GM21786 (cell line): ENCODE measurements at regions not wholly inside any gene's neighbourhood (a gene's known extent, or its start where the extent isn't known, plus 50 kb on each side); places are given as distances from the start of the nearest gene placed in this dataset.

Experiments
- ATAC-seq: cut with Tn5 transposase; IDR thresholded peaks from one replicate; pipeline ENCODE4 v1.9.1; 2021; ENCODE audit not compliant: unreplicated experiment

- ATAC-seq: no peak
Observed at GRCh38 chr2:45256173-45256866, 247.1 kb upstream of the SIX2 start.

DNA sequence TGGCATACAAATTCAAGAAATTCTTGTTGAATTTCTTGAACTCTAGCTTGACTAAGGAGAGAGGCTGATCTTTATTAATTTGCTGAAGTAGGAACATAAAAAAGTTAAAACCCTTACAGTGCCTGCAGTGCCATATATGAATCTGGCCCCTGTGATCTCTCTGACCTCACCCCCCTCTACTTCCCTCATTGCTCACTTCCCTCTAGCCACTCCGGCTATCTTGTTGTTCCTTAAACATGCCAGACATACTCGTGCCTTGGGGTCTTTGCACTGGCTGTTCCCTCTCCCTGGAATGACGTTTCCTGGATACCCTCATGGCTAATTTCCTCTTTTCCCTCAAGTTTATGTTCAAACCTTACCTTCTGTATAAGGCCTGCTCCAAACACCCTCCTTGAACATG lies 246.3 kb upstream of the SIX2 start:
- ATAC-seq: no peak

GRCh38 chr2:45254025-45254424 lies 244.8 kb upstream of the SIX2 start:
- no peak for ATAC-seq

DNA sequence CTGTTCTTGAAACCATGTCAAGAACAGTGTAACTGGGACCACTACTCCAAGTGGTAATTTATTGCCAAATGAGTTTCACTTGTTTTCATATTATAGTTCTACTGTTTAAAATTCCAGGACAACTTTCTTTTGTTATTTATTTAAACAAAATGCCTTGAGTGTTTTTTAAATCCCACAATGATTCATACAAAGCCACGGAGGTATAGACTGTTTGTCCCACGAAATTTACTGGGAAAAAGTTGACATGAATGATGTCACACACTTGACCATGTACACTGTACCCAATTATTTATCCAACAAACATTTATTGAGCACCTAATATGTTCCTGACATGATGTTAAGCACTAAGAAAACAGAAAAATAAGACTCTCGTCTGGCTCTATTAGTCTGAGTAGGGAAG lies 243.9 kb upstream of the SIX2 start:
- no peak for ATAC-seq

DNA sequence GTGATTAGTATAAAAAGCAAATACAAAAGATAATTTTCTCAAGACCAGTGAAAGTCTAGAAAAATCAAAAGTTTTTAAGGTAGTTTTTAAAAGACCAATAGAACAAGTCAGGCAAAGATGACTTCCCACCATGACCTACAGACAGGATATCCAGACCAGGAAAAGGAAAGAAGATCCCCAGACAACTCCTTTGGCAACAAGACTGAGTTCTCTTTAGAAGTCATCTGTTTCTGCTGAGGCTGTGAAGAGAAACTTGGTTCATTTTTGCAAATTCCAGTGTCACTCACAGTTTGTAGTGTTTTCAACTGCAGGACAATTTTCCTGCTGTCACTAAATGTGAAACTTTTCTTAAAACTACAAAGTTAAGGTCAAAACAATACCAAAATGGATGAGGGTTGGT lies 240.9 kb upstream of the SIX2 start:
- no peak for ATAC-seq

- no peak for ATAC-seq
Observed at GRCh38 chr2:45248214-45248613, 239.0 kb upstream of the SIX2 start.

- ATAC-seq: no peak
Observed at GRCh38 chr2:45244928-45245327, 235.7 kb upstream of the SIX2 start.

GRCh38 chr2:45242161-45242741 lies 233.0 kb upstream of the SIX2 start:
- no peak for ATAC-seq

DNA sequence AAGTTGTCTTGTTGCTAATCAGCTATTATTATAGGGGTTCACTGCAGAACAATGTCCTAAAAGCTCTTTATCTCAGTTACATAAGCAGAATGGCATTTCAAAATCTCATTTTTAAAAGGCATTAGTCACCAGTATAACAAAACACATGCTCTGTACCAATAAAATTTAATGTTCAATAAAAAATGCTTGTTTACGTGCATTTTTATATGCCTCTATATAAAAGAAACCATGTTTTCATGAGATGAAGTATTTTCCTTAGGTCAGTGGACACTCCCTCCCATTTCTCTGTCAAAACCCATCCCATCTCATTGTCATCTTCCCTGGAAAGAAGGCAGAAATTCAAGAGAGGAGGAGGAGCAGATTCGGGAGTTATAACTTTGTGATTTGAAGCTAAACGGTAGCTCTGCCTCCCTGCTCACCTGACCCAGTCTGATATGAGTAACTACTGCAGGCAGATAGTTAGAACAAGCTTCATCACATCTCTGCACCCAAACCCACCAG lies 231.9 kb upstream of the SIX2 start:
- ATAC-seq: no peak

- no peak for ATAC-seq
Observed at GRCh38 chr2:45237850-45238542, 228.7 kb upstream of the SIX2 start.

DNA sequence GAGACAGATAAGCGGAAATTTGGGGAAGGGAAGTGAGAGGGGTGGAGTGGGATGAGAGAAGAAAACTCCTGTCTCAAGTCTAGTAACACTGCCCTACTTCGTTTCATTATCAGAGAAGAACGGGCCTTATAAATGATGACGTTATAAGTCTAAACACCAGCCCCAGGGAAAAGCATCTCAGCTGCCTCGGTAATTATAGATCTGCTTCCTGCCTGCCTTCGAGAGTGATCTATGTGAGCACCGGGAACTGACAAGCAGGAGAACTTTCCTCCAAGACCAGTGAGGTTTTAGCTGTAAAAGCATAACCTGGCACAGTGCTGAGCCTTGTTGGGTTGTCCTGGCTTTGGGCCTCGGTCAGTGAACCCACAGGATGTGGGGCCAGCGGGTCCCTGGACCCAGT lies 227.9 kb upstream of the SIX2 start:
- ATAC-seq: no peak

DNA sequence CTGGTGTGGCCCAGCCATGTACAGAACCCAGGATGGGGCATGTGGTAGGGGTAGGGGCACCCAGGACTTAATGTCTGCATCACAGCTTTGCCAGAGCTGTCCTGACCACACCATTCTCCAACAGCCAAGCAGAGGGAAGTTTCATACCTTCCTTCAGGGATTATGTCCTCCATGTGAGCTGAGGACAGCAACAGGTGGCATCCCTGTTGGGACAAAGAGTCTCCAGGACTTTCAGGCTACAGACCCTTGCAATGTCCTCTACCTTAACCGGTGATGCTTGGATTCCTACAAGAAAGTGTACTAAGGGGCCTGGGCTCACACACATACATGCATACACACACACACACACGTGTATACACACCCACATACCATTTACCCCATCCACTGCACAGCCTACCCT lies 227.0 kb upstream of the SIX2 start:
- no peak for ATAC-seq

DNA sequence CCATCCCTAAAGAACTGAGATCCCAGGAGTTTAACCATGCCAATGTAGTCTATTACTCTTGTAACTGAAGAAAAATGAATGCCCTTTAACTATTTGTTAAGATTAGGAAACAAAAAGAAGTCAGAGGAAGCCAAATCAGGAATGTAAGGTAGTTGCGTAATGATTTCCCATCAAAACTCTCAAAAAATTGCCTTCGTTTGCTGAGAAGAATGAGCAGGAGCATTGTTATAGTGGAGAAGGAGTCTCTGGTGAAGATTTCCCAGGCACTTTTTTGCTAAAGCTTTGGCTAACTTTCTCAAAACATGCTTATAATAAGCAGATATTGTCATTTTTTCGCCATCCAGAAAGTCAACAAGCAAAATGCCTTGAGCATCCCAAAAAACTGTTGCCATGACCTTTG lies 224.0 kb upstream of the SIX2 start:
- ATAC-seq: no peak

GRCh38 chr2:45232818-45233217 lies 223.6 kb upstream of the SIX2 start:
- no peak for ATAC-seq

DNA sequence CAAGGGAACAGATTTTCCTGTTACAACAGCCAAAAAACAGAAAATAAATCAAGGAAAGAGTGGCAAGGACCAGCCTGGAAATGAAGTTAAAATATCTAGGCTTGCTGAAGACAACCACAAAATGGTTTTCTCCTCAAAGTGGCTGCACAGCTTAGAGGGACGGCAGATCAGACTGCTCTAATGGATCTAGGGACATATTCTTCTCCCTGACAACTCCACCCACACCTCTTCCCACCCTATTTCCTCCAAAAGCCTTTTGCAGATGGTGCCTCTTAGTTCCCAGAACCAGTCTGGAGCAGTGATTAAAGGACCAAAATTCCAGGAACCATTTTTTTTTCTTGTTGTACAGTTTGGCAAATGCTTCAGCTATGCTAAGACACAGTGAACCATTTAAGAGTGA lies 220.2 kb upstream of the SIX2 start:
- ATAC-seq: no peak

DNA sequence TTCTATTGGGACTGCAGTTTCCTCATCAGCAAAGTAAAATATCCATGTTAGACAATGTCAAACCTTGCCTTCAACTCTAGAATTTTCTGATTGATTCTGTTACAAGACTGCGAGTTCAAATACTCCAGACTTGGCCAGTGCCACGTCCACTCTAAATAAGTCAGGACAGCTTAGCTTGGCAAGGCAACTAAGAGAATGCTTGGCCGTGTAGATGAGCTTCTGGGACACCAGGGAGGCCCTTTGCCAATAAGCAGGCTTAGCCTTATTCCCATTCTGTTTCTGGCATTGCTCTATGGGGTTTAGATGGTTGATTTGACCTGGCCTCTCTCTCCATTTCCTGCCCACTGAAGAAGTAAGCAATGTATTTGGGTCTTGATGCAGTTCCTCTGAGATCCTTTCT lies 218.1 kb upstream of the SIX2 start:
- no peak for ATAC-seq

DNA sequence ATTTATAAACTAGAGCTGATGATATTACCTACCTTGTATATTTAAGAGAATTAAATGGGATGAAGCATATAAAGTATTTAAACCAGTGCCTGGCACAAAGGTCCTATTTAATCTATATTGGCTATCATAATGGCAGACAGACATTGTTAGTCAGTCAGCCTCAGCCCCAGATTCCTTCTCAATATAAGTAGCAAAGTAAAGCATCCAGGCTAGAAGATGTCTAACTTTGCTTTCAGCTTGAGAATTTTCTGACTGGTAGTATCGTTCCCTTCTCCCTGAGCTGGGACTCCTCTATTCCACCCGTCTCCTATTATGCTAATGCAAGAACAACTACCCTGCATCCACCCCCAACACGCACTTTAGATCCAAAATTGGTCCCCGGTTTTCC lies 215.7 kb upstream of the SIX2 start:
- ATAC-seq: no peak

GRCh38 chr2:45224321-45224992 lies 215.2 kb upstream of the SIX2 start:
- ATAC-seq: no peak

DNA sequence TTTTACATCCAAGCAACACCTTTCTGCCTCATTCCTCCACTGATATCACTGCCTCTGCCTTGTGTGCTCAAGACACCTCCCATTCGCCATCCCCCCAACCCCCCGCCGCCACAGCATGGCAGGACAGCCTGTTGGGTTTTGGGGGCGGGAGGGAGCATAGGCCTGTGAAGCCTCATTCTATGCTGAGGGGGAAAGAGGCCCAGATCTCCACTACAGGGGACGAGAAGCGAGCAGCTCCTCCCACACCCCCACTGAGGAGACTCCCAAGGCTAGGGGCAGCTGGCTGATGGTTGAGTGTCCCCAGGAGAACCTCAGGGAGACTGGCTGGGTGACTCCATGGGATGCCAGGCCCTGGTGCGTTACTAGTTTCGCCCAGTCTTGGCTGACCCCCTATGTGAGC lies 214.3 kb upstream of the SIX2 start:
- no peak for ATAC-seq

DNA sequence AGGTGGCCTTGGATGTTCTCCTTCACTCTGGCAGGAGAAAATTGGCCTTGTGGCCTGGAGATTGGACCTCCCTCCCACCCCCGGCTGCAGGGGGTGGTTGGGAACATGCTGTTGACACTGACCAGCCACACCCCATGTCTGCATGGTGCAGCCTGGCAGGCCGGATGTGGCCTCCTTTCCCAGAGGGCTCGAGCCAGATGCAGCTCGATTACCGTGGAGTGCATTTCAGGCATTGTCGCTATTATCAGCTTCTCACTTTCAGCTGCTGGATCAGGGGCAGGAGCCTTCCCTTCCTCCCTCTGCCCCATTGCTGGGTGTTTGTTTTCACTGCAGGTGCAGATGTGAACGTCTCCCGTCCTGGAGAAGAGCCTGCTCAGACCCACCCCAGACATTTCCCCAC lies 211.0 kb upstream of the SIX2 start:
- no peak for ATAC-seq

DNA sequence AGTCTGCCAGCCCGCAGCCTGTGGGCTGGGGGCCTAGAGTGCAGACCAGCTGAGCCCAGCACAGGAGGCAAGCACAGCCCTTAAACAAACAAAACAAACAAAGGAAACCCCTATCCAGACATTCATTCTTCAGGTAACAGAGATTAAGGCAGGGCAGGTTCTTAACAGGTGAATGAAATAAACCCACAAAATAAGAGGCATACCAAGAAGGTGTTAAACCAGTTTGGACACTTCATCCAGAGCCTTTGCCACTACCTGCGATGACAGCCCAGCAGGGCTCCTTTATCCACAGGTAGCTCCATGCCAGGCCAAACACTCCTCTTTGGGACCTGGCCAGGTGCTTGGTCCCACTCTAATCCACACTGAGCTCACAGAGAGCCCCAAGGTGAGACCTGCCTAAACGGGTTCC lies 209.7 kb upstream of the SIX2 start:
- no peak for ATAC-seq

GRCh38 chr2:45218297-45218696 lies 209.0 kb upstream of the SIX2 start:
- ATAC-seq: no peak
